Neural cell (in vitro differentiated cells): ENCODE measurements at regions not wholly inside any gene's neighbourhood (a gene's known extent, or its start where the extent isn't known, plus 50 kb on each side); places are given as distances from the start of the nearest gene placed in this dataset.

Source experiments
- EP300 ChIP-seq: fragments of 450-650 bp; conservative IDR thresholded peaks from 2 replicates; pipeline ENCODE4 v1.6.1; 2014; ENCODE audit warnings: antibody characterized with exemption, mild to moderate bottlenecking, moderate library complexity; ENCODE audit not compliant: poor library complexity, severe bottlenecking
- EZH2 ChIP-seq: fragments of 200-600, 300-800 bp; shearing (Covaris generic), sonication (generic); IDR thresholded peaks from 2 replicates; pipeline ENCODE4 v1.6.1; 2014; ENCODE audit warnings: antibody characterized with exemption, low read length, borderline replicate concordance, mild to moderate bottlenecking; ENCODE audit not compliant: insufficient read depth, poor library complexity, severe bottlenecking
- POLR2AphosphoS5 ChIP-seq: IDR thresholded peaks from 2 replicates; pipeline ENCODE4 v1.6.1; 2012
- RAD21 ChIP-seq: fragments of 450-650 bp; conservative IDR thresholded peaks from 2 replicates; pipeline ENCODE4 v1.6.1; 2014; ENCODE audit warnings: antibody characterized with exemption, mild to moderate bottlenecking, moderate library complexity
- TAF1 ChIP-seq: IDR thresholded peaks from 2 replicates; pipeline ENCODE4 v1.6.1; 2012; ENCODE audit warnings: low read depth
- TF ChIP-seq, protein P1 (sequence below): fragments of 450-650 bp; IDR thresholded peaks from 2 replicates; pipeline ENCODE4 v1.5.1; 2014; ENCODE audit warnings: antibody characterized with exemption, mild to moderate bottlenecking, moderate library complexity; ENCODE audit not compliant: poor library complexity, severe bottlenecking

DNA sequence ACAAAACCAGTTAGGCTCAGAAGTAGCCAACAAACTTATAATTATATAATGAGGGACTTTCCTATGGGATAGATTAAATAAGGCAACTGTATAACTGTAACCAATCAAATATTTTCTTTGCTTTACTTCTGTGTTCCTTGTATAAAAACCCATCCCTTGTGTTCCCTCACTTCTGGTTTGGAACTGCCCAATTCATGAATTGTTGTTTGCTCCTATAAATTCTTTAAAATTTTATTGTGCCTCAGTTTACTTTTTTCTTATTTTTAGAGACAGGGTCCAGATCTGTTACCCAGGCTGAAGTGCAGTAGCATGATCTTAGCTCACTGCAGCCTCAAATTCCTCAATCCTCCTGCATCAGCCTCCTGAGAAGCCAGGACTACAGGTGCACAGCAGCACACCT is 155.7 kb downstream of the SMAD6 start:
- TF ChIP-seq, protein P1, sequence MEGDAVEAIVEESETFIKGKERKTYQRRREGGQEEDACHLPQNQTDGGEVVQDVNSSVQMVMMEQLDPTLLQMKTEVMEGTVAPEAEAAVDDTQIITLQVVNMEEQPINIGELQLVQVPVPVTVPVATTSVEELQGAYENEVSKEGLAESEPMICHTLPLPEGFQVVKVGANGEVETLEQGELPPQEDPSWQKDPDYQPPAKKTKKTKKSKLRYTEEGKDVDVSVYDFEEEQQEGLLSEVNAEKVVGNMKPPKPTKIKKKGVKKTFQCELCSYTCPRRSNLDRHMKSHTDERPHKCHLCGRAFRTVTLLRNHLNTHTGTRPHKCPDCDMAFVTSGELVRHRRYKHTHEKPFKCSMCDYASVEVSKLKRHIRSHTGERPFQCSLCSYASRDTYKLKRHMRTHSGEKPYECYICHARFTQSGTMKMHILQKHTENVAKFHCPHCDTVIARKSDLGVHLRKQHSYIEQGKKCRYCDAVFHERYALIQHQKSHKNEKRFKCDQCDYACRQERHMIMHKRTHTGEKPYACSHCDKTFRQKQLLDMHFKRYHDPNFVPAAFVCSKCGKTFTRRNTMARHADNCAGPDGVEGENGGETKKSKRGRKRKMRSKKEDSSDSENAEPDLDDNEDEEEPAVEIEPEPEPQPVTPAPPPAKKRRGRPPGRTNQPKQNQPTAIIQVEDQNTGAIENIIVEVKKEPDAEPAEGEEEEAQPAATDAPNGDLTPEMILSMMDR: no peak
- TF ChIP-seq EP300 (no peak), EZH2 (no peak), POLR2AphosphoS5 (no peak), RAD21 (no peak), TAF1 (no peak)
